K562 (cell line): ENCODE measurements at regions not wholly inside any gene's neighbourhood (a gene's known extent, or its start where the extent isn't known, plus 50 kb on each side); places are given as distances from the start of the nearest gene placed in this dataset.

Experiments used
- ATAC-seq: fragments of 200-7000 bp; cut with Tn5 transposase; 3 replicates; pipeline ENCODE4 v1.9.1; 2020; ENCODE audit warnings: moderate library complexity
- BruUV-seq: library from RNA; stranded (reverse); fragments of 400-500 nt; replicated peaks from 2 replicates; lab custom pipeline; 2021; lab: Mats Ljungman, UMichigan
- CTCF ChIA-PET: fragments of 300-600 bp; formaldehyde crosslinking; extraction: SDS; loops from one replicate; lab custom pipeline; 2021; ENCODE audit warnings: low intra/inter-chr PET ratio; lab: Yijun Ruan, JAX
- POLR2A ChIA-PET: fragments of 300-600, 350-650 bp; sonication (Branson Sonifier 250); formaldehyde crosslinking; extraction: SDS; loops from one replicate; lab custom pipeline; 2021; ENCODE audit warnings: antibody characterized with exemption, inconsistent platforms; lab: Yijun Ruan, JAX
- DNase-seq, 4 experiments: peaks; one replicate each; pipeline versions ENCODE4 v3.0.0 to v3.0.0-alpha.2; 2011 to 2018; ENCODE audit warnings: low spot score in 3 of 4, mixed read lengths in 3 of 4; ENCODE audit errors: extremely low read depth in 1 of 4
- FAIRE-seq: peaks from 2 replicates; lab custom pipeline; 2011; peaks lifted over from hg19 to GRCh38; lab: Jason Lieb, UNC
- H2AFZ ChIP-seq: 2 replicates; pipeline ENCODE4 v1.6.0; 2011; ENCODE audit warnings: low read depth, low read length, control low read depth, inconsistent platforms
- H3K27ac ChIP-seq: fragments of 200-600 bp; 3 replicates; pipeline ENCODE4 v1.8.0; 2011; ENCODE audit warnings: low read depth, mild to moderate bottlenecking, control low read depth, inconsistent platforms, low read length, moderate library complexity, mixed read lengths; ENCODE audit errors: extremely low read depth
- H3K27me3 ChIP-seq, 2 experiments: fragments of 300-600 bp in 1 of 2; 2 replicates in 1 of 2; 3 replicates in 1 of 2; pipeline versions ENCODE4 v1.6.0 to v1.8.0; 2011; ENCODE audit warnings: inconsistent platforms in 2 of 2, low read length in 2 of 2, mild to moderate bottlenecking in 1 of 2, mixed read lengths in 1 of 2, moderate library complexity in 1 of 2; ENCODE audit not compliant: control insufficient read depth in 2 of 2, insufficient read depth in 2 of 2
- H3K36me3 ChIP-seq: fragments of 300-600 bp; 3 replicates; pipeline ENCODE4 v1.8.0; 2011; ENCODE audit warnings: mild to moderate bottlenecking, low read length, inconsistent platforms; ENCODE audit not compliant: control insufficient read depth, insufficient read depth
- H3K4me1 ChIP-seq, 2 experiments: fragments of 200-600 bp in 1 of 2; replicated peaks in 1 of 2; 2 replicates in 1 of 2; 3 replicates in 1 of 2; pipeline versions ENCODE4 v1.5.1 to v1.8.0; 2011; ENCODE audit warnings: inconsistent platforms in 2 of 2, low read length in 2 of 2, mild to moderate bottlenecking in 1 of 2, mixed read lengths in 1 of 2, moderate library complexity in 1 of 2; ENCODE audit not compliant: control insufficient read depth in 2 of 2, insufficient read depth in 2 of 2
- H3K4me2 ChIP-seq: 2 replicates; pipeline ENCODE4 v1.6.1; 2011; ENCODE audit warnings: low read length, control low read depth, inconsistent platforms, mixed read lengths; ENCODE audit not compliant: insufficient read depth
- H3K4me3 ChIP-seq: fragments of 200-600 bp; sonication (generic), shearing (Covaris generic); 2 replicates; pipeline ENCODE4 v1.5.1; 2016; ENCODE audit warnings: control low read depth, inconsistent platforms
- H3K79me2 ChIP-seq: fragments of 200-600 bp; 3 replicates; pipeline ENCODE4 v1.8.0; 2011; ENCODE audit warnings: low read length, inconsistent platforms; ENCODE audit not compliant: control insufficient read depth, insufficient read depth
- H3K9ac ChIP-seq, 2 experiments: 2 replicates each; pipeline versions ENCODE4 v1.6.0 to v1.6.1; 2011; ENCODE audit warnings: low read depth in 2 of 2, low read length in 2 of 2, control low read depth in 1 of 2, inconsistent platforms in 1 of 2, mild to moderate bottlenecking in 1 of 2, mixed read lengths in 1 of 2; ENCODE audit not compliant: insufficient read depth in 1 of 2
- H3K9me1 ChIP-seq: one replicate; pipeline ENCODE4 v1.6.0; 2011; ENCODE audit warnings: inconsistent platforms, mild to moderate bottlenecking, low read length, moderate library complexity; ENCODE audit not compliant: control insufficient read depth, insufficient read depth
- H3K9me3 ChIP-seq: replicated peaks from 2 replicates; pipeline ENCODE4 v1.5.1; 2011; ENCODE audit warnings: low read depth, low read length, inconsistent platforms; ENCODE audit not compliant: control insufficient read depth, insufficient read depth
- H4K20me1 ChIP-seq: replicated peaks from 2 replicates; pipeline ENCODE4 v1.6.1; 2011; ENCODE audit warnings: low read length, inconsistent platforms, mixed read lengths; ENCODE audit not compliant: control insufficient read depth, insufficient read depth
- CBX3 ChIP-seq, 2 experiments: IDR thresholded peaks; 1 replicate in 1 of 2; 2 replicates in 1 of 2; pipeline ENCODE4 v1.6.1; 2012; ENCODE audit warnings: inconsistent platforms in 2 of 2, low read length in 2 of 2, borderline replicate concordance in 1 of 2, control low read depth in 1 of 2
- CTCF ChIP-seq, 3 experiments: IDR thresholded peaks in 2 of 3; conservative IDR thresholded peaks in 1 of 3; 2 replicates each; pipeline ENCODE4 v1.5.1; 2011 to 2012; ENCODE audit warnings: low read length in 3 of 3, mild to moderate bottlenecking in 3 of 3, control low read depth in 2 of 3, improper control_type of control experiment in 1 of 3, inconsistent platforms in 1 of 3, low read depth in 1 of 3, mixed read lengths in 1 of 3, moderate library complexity in 1 of 3; ENCODE audit not compliant: insufficient read depth in 2 of 3
- DMBX1 ChIP-seq: fragments of 250-450 bp; sonication (Bioruptor Pico); IDR thresholded peaks from 2 replicates; pipeline ENCODE4 v1.8.0; 2022; ENCODE audit warnings: inconsistent platforms, mild to moderate bottlenecking, moderate library complexity, borderline replicate concordance
- FOXO4 ChIP-seq: fragments of 450-650 bp; formaldehyde crosslinking; IDR thresholded peaks from 2 replicates; pipeline ENCODE4 v1.4.0; 2020; ENCODE audit warnings: mild to moderate bottlenecking, moderate library complexity
- MYBL2 ChIP-seq, 2 experiments: fragments of 450-650 bp in 1 of 2; sonication (generic) in 1 of 2; formaldehyde crosslinking in 1 of 2; IDR thresholded peaks; 2 replicates each; pipeline versions ENCODE4 v1.6.1 to v1.8.1; 2017 to 2022; ENCODE audit warnings: borderline replicate concordance in 1 of 2, inconsistent platforms in 1 of 2, low read depth in 1 of 2, mild to moderate bottlenecking in 1 of 2, missing genetic modification reagents in 1 of 2, moderate library complexity in 1 of 2
- NFE2L1 ChIP-seq: fragments of 450-650 bp; IDR thresholded peaks from 2 replicates; pipeline ENCODE4 v1.6.1; 2016; ENCODE audit warnings: missing genetic modification characterization, low read depth, mild to moderate bottlenecking, missing compliant biosample characterization, moderate library complexity, borderline replicate concordance
- NR2C1 ChIP-seq, 2 experiments: fragments of 450-650 bp; IDR thresholded peaks; 2 replicates each; pipeline ENCODE4 v1.6.1; 2017; ENCODE audit warnings: mild to moderate bottlenecking in 2 of 2, antibody characterized with exemption in 1 of 2, inconsistent platforms in 1 of 2, missing compliant biosample characterization in 1 of 2, missing genetic modification characterization in 1 of 2
- NR3C1 ChIP-seq: sonication (generic); formaldehyde crosslinking; IDR thresholded peaks from 2 replicates; pipeline ENCODE4 v1.8.1; 2022; ENCODE audit warnings: missing genetic modification reagents
- POLR2AphosphoS2 ChIP-seq: IDR thresholded peaks from 2 replicates; pipeline ENCODE4 v1.6.1; 2012; ENCODE audit warnings: low read length, improper control_type of control experiment
- U2AF2 ChIP-seq: fragments of 200-400 bp; formaldehyde crosslinking; optimal IDR thresholded peaks from 2 replicates; pipeline ENCODE3; 2017; ENCODE audit warnings: low read depth, mild to moderate bottlenecking, low read length
- ZNF143 ChIP-seq: sonication (generic); formaldehyde crosslinking; IDR thresholded peaks from 2 replicates; pipeline ENCODE4 v1.9.0; 2022; ENCODE audit warnings: mild to moderate bottlenecking, missing genetic modification reagents
- ZNF644 ChIP-seq: fragments of 200-800 bp; sonication (Bioruptor generic); IDR thresholded peaks from 2 replicates; pipeline ENCODE4 v1.6.1; 2016; ENCODE audit warnings: low read depth, missing genetic modification characterization, missing compliant biosample characterization
- WGBS: fragments of 100-300 bp; shearing (Covaris generic); methylation state at CpG from one replicate; pipeline ENCODE4 v1.1.6; 2016; ENCODE audit warnings: low coverage, mixed read lengths; ENCODE audit not compliant: insufficient coverage; ENCODE audit errors: missing lambda C conversion rate; 5-methylcytosine and 5-hydroxymethylcytosine counted together
- in situ Hi-C: fragments of 300-500 bp; cut with MboI; formaldehyde crosslinking; loops from 4 replicates; pipeline ENCODE4 v1.15.0; 2018; ENCODE audit warnings: inconsistent platforms, mixed read lengths
- intact Hi-C: fragments of 100-400 bp; cut with micrococcal nuclease; formaldehyde crosslinking; loops from 2 replicates; pipeline ENCODE4 v1.14.2; 2022

- intact Hi-C loops, result no loop called here
Measured at GRCh38 chr18:38575648-38576047, 1010.0 kb upstream of the CELF4 start.

DNA sequence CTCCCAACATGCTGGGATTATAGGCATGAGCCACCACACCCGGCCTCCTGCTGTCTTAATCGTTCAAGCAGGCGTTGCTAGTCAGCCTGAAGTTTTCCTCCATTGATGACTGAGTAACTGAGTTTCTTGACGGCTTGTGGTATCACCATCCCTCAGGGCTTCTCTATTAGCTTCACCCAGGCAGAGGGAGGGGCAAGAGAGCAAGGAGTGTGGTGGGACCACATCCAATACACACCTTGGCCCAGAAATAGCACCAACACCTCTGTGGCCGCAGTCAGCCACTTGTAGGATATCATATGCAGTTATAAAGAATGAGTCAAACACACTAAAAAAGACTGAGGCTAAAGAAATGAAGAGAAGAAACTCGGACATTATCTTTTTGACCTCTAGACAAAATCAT, 1009.4 kb upstream of the CELF4 start:
- BruUV-seq, result no TSS peak
- no peaks in the 10 kb centered on the region for H4K20me1 ChIP-seq
- no peak overlapping the region for H3K27ac ChIP-seq
- H3K9me1 ChIP-seq, result no peaks in the 10 kb centered on the region
- no peak overlapping the region for H2AFZ ChIP-seq
- no peak overlapping the region for H3K9ac ChIP-seq
- no peak for ATAC-seq
- no peak for DNase-seq
- no peaks in the 10 kb centered on the region for H3K79me2 ChIP-seq
- no peak overlapping the region for H3K4me2 ChIP-seq
- no peaks in the 10 kb centered on the region for H3K27me3 ChIP-seq
- no peak for FAIRE-seq
- H3K36me3 ChIP-seq, result no peaks in the 10 kb centered on the region
- in situ Hi-C loops (no loop called here), intact Hi-C loops (no loop called here)
- no peaks in the 10 kb centered on the region for H3K9me3 ChIP-seq
- ChIA-PET CTCF (no interaction called here), POLR2A (no interaction called here)
- H3K4me3 ChIP-seq, result no peak overlapping the region
- TF ChIP-seq ZNF644 (tag) (no peak), NFE2L1 (tag) (no peak), ZNF143 (CRISPR knock-in tag) (no peak), U2AF2 (no peak), FOXO4 (CRISPR knock-in tag) (no peak), MYBL2 (IDR thresholded peaks at IDR 0.05; ENCODE audit: low read depth) (no peak), MYBL2 (CRISPR knock-in tag; IDR thresholded peaks at IDR 0.05; ENCODE audit: borderline replicate concordance) (no peak), CBX3 (IDR thresholded peaks at IDR 0.05; ENCODE audit: borderline replicate concordance in 1 of 2, low read length in 2 of 2) (no peak), CTCF (IDR thresholded peaks at IDR 0.05 in 2 of 3, conservative IDR thresholded peaks at IDR 0.05 in 1 of 3; ENCODE audit: insufficient read depth in 2 of 3, low read depth in 1 of 3, low read length in 3 of 3) (no peak), POLR2AphosphoS2 (no peak), NR3C1 (no peak)
- WGBS, result 1% methylated on average over 6 of the region's 6 CpGs
- H3K4me1 ChIP-seq, result no peaks in the 10 kb centered on the region

More at GRCh38 chr18:38575648-38576047, 1010.0 kb upstream of the CELF4 start:
- FAIRE-seq, result no peak
- CTCF ChIA-PET, result interaction anchor here (0.6 kb wide), 1 partner anchor 603 kb away, joined by 5 read pairs; no protein-coding TSS in a partner anchor
- Histone ChIP-seq H3K4me2 (no peak overlapping the region), H3K79me2 (no peaks in the 10 kb centered on the region), H3K9me1 (no peaks in the 10 kb centered on the region), H3K4me3 (no peak overlapping the region), H3K27me3 (no peaks in the 10 kb centered on the region), H4K20me1 (no peaks in the 10 kb centered on the region), H3K4me1 (no peaks in the 10 kb centered on the region), H3K9ac (no peak overlapping the region), H3K36me3 (no peaks in the 10 kb centered on the region), H3K27ac (no peak overlapping the region), H2AFZ (no peak overlapping the region), H3K9me3 (no peaks in the 10 kb centered on the region)
- no TSS peak for BruUV-seq
- 0% methylated on average over 2 of the region's 2 CpGs for WGBS
- TF ChIP-seq NR2C1 (IDR thresholded peaks at IDR 0.05) (no peak), NR2C1 (tag; IDR thresholded peaks at IDR 0.05) (no peak), DMBX1 (no peak)
- in situ Hi-C loops, result no loop called here
- POLR2A ChIA-PET, result no interaction called here
- ATAC-seq, result no peak
- no peak for DNase-seq
